Liver (tissue), 8 donors: ENCODE measurements at regions not wholly inside any gene's neighbourhood (a gene's known extent, or its start where the extent isn't known, plus 50 kb on each side); places are given as distances from the start of the nearest gene placed in this dataset.

Experiments
- DNase-seq: peaks from one replicate; pipeline ENCODE4 v3.0.0-alpha.2; 2017; ENCODE audit warnings: low spot score
- H3K27ac ChIP-seq, 2 donors: one replicate each; pipeline ENCODE4 v1.7.0; 2013; ENCODE audit warnings: inconsistent platforms in 2 of 2, low read length in 2 of 2, control low read depth in 1 of 2, low read depth in 1 of 2, mild to moderate bottlenecking in 1 of 2
- H3K27me3 ChIP-seq, 4 donors: one replicate each; pipeline versions ENCODE4 v1.6.1 to v1.7.0; 2013; ENCODE audit warnings: low read length in 3 of 4, inconsistent platforms in 1 of 4, mild to moderate bottlenecking in 1 of 4, moderate library complexity in 1 of 4; ENCODE audit not compliant: control insufficient read depth in 4 of 4, insufficient read depth in 4 of 4
- H3K36me3 ChIP-seq, 4 donors: one replicate each; pipeline versions ENCODE4 v1.6.1 to v1.7.0; 2013; ENCODE audit warnings: low read length in 3 of 4, mild to moderate bottlenecking in 3 of 4, low read depth in 1 of 4, moderate library complexity in 1 of 4; ENCODE audit not compliant: control insufficient read depth in 4 of 4, insufficient read depth in 3 of 4
- H3K4me1 ChIP-seq, 4 donors: one replicate each; pipeline versions ENCODE4 v1.6.1 to v1.7.0; 2013; ENCODE audit warnings: low read length in 3 of 4, mild to moderate bottlenecking in 3 of 4, moderate library complexity in 1 of 4; ENCODE audit not compliant: control insufficient read depth in 4 of 4, insufficient read depth in 4 of 4
- H3K4me3 ChIP-seq, 3 donors: one replicate each; pipeline versions ENCODE4 v1.6.1 to v1.7.0; 2013; ENCODE audit warnings: low read length in 3 of 3, control low read depth in 1 of 3, low read depth in 1 of 3, mild to moderate bottlenecking in 1 of 3
- H3K9ac ChIP-seq, 2 donors: one replicate each; pipeline ENCODE4 v1.7.0; 2013; ENCODE audit warnings: low read length in 2 of 2, mild to moderate bottlenecking in 2 of 2, moderate library complexity in 2 of 2, control low read depth in 1 of 2, low read depth in 1 of 2
- H3K9me3 ChIP-seq, 4 donors: one replicate each; pipeline versions ENCODE4 v1.6.1 to v1.7.0; 2013; ENCODE audit warnings: low read length in 3 of 4; ENCODE audit not compliant: control insufficient read depth in 4 of 4
- ATF3 ChIP-seq: IDR thresholded peaks from 2 replicates; pipeline ENCODE4 v1.6.1; 2016; ENCODE audit warnings: antibody characterized with exemption
- CTCF ChIP-seq: fragments of 150-350 bp; IDR thresholded peaks from 2 replicates; pipeline ENCODE4 v1.5.1; 2017; ENCODE audit warnings: improper control_type of control experiment, low read depth, low read length; ENCODE audit not compliant: missing input control
- EGR1 ChIP-seq, 2 donors: IDR thresholded peaks; 2 replicates each; pipeline ENCODE4 v1.6.1; 2016 to 2018; ENCODE audit warnings: antibody characterized with exemption in 2 of 2, low read depth in 2 of 2
- FOXA2 ChIP-seq: IDR thresholded peaks from 2 replicates; pipeline ENCODE4 v1.6.1; 2016; ENCODE audit warnings: antibody characterized with exemption
- GABPA ChIP-seq, 2 donors: IDR thresholded peaks in 1 of 2; conservative IDR thresholded peaks in 1 of 2; 2 replicates each; pipeline ENCODE4 v1.6.1; 2016; ENCODE audit warnings: antibody characterized with exemption in 2 of 2, mild to moderate bottlenecking in 1 of 2, moderate library complexity in 1 of 2
- HNF4A ChIP-seq, 2 donors: conservative IDR thresholded peaks; 2 replicates each; pipeline ENCODE4 v1.6.1; 2016; ENCODE audit warnings: antibody characterized with exemption in 2 of 2, mild to moderate bottlenecking in 2 of 2
- JUND ChIP-seq, 2 donors: IDR thresholded peaks; 2 replicates each; pipeline ENCODE4 v1.6.1; 2016; ENCODE audit warnings: antibody characterized with exemption in 2 of 2
- MAX ChIP-seq: IDR thresholded peaks from 2 replicates; pipeline ENCODE4 v1.6.1; 2016; ENCODE audit warnings: antibody characterized with exemption
- NR2F2 ChIP-seq: IDR thresholded peaks from 2 replicates; pipeline ENCODE4 v1.6.1; 2016; ENCODE audit warnings: antibody characterized with exemption
- RAD21 ChIP-seq, 2 donors: IDR thresholded peaks; 2 replicates each; pipeline ENCODE4 v1.6.1; 2016; ENCODE audit warnings: antibody characterized with exemption in 2 of 2, mild to moderate bottlenecking in 2 of 2
- REST ChIP-seq: IDR thresholded peaks from 2 replicates; pipeline ENCODE4 v1.6.1; 2016; ENCODE audit warnings: antibody characterized with exemption, mild to moderate bottlenecking
- RXRA ChIP-seq, 2 donors: IDR thresholded peaks; 2 replicates each; pipeline ENCODE4 v1.6.1; 2017 to 2018; ENCODE audit warnings: antibody characterized with exemption in 2 of 2, mild to moderate bottlenecking in 1 of 2
- SP1 ChIP-seq: IDR thresholded peaks from 2 replicates; pipeline ENCODE4 v1.6.1; 2018; ENCODE audit warnings: antibody characterized with exemption, mild to moderate bottlenecking
- TAF1 ChIP-seq: conservative IDR thresholded peaks from 2 replicates; pipeline ENCODE4 v1.6.1; 2016; ENCODE audit warnings: antibody characterized with exemption, mild to moderate bottlenecking
- WGBS: extraction: QIAGEN DNeasy Blood & Tissue Kit; methylation state at CpG from one replicate; pipeline ENCODE4 v1.1.7; 2013; 5-methylcytosine and 5-hydroxymethylcytosine counted together
- donor health status: healthy.
- donor health status: healthy.
- donor health status: healthy.
- donor health status: healthy.
- donor health status: healthy.

- Histone ChIP-seq H3K27me3 (no peaks in the 10 kb centered on the region), H3K9me3 (no peaks in the 10 kb centered on the region), H3K36me3 (no peaks in the 10 kb centered on the region), H3K27ac (no peak overlapping the region), H3K9ac (no peak overlapping the region), H3K4me3 (no peak overlapping the region), H3K4me1 (peaks cover 7 to 53% (median 39%) of the 10 kb centered on the region in 4 donors)
- DNase-seq: no peak
- no peak for TF ChIP-seq NR2F2
- TF ChIP-seq EGR1 (IDR thresholded peaks at IDR 0.05; ENCODE audit: low read depth in 2 of 2): no peak
- no peak for TF ChIP-seq TAF1
- no peak for TF ChIP-seq GABPA (IDR thresholded peaks at IDR 0.05 in 1 of 2, conservative IDR thresholded peaks at IDR 0.05 in 1 of 2)
- TF ChIP-seq JUND (IDR thresholded peaks at IDR 0.05): no peak
- no peak for TF ChIP-seq RAD21 (IDR thresholded peaks at IDR 0.05)
- no peak for TF ChIP-seq RXRA (IDR thresholded peaks at IDR 0.05)
- no peak for TF ChIP-seq SP1
- TF ChIP-seq REST: no peak
- no peak for TF ChIP-seq ATF3
- TF ChIP-seq FOXA2: no peak
- no peak for TF ChIP-seq MAX
- TF ChIP-seq CTCF: no peak
- 45% methylated on average over 1 of the region's 1 CpG for WGBS
Measured at GRCh38 chr16:54425068-54425467, 138.5 kb upstream of the IRX3 start.

GRCh38 chr16:54424043-54424451, 137.5 kb upstream of the IRX3 start:
- 44% methylated on average over 5 of the region's 5 CpGs for WGBS
- H3K27ac ChIP-seq: no peak overlapping the region
- H3K4me1 ChIP-seq: peaks cover 7 to 43% (median 31%) of the 10 kb centered on the region in 4 donors
- no peak overlapping the region for H3K9ac ChIP-seq
- no peak for DNase-seq
- H3K36me3 ChIP-seq: no peaks in the 10 kb centered on the region
- H3K9me3 ChIP-seq: no peaks in the 10 kb centered on the region
- TF ChIP-seq HNF4A (conservative IDR thresholded peaks at IDR 0.05): peak in 1 of 2 donors; percentile 15
- TF ChIP-seq EGR1 (IDR thresholded peaks at IDR 0.05; ENCODE audit: low read depth in 2 of 2): no peak
- no peak for TF ChIP-seq REST
- TF ChIP-seq FOXA2: no peak
- TF ChIP-seq RXRA (IDR thresholded peaks at IDR 0.05): peak; percentile 11 to 45
- no peaks in the 10 kb centered on the region for H3K27me3 ChIP-seq
- no peak overlapping the region for H3K4me3 ChIP-seq
